H1 (cell line): ENCODE measurements at regions not wholly inside any gene's neighbourhood (a gene's known extent, or its start where the extent isn't known, plus 50 kb on each side); places are given as distances from the start of the nearest gene placed in this dataset.

ENCODE experiments used
- CTCF ChIA-PET: fragments of 300-600 bp; sonication (Branson Sonifier 250); formaldehyde crosslinking; loops from one replicate; lab custom pipeline; 2021; ENCODE audit not compliant: partially characterized antibody; lab: Charles Lee
- POLR2A ChIA-PET: fragments of 300-600 bp; sonication (Branson Sonifier 250); formaldehyde crosslinking; loops from one replicate; lab custom pipeline; 2021; ENCODE audit warnings: inconsistent platforms; ENCODE audit not compliant: partially characterized antibody; lab: Charles Lee
- DNase-seq, 2 experiments: peaks; one replicate each; pipeline versions ENCODE4 v3.0.0 to v3.0.0-alpha.2; 2010 to 2022; ENCODE audit warnings: low spot score in 2 of 2, low read depth in 1 of 2, mixed read lengths in 1 of 2
- FAIRE-seq: peaks from 2 replicates; lab custom pipeline; 2011; peaks lifted over from hg19 to GRCh38; lab: Jason Lieb, UNC
- H2AFZ ChIP-seq: 2 replicates; pipeline ENCODE4 v1.8.1; 2012; ENCODE audit warnings: low read length, inconsistent platforms
- H2AK5ac ChIP-seq: 2 replicates; pipeline ENCODE4 v1.6.1; 2013; ENCODE audit warnings: low read depth, low read length
- H2BK120ac ChIP-seq: replicated peaks from 2 replicates; pipeline ENCODE3; 2013; ENCODE audit warnings: low read depth, low read length, inconsistent platforms
- H2BK12ac ChIP-seq: 2 replicates; pipeline ENCODE4 v1.6.1; 2013; ENCODE audit warnings: low read depth, low read length
- H2BK15ac ChIP-seq: 2 replicates; pipeline ENCODE4 v1.6.1; 2013; ENCODE audit warnings: low read length
- H2BK20ac ChIP-seq: 2 replicates; pipeline ENCODE4 v1.6.1; 2013; ENCODE audit warnings: low read length
- H2BK5ac ChIP-seq: 2 replicates; pipeline ENCODE4 v1.6.1; 2013; ENCODE audit warnings: low read depth, low read length
- H3K14ac ChIP-seq: 2 replicates; pipeline ENCODE4 v1.6.1; 2013; ENCODE audit warnings: inconsistent platforms; ENCODE audit not compliant: insufficient read length
- H3K18ac ChIP-seq: 2 replicates; pipeline ENCODE4 v1.6.1; 2013; ENCODE audit warnings: low read length; ENCODE audit errors: extremely low read depth
- H3K23ac ChIP-seq: 2 replicates; pipeline ENCODE4 v1.6.1; 2013; ENCODE audit warnings: inconsistent platforms; ENCODE audit not compliant: insufficient read length
- H3K23me2 ChIP-seq: 2 replicates; pipeline ENCODE4 v1.6.1; 2013; ENCODE audit warnings: low read depth, low read length
- H3K27ac ChIP-seq: 2 replicates; pipeline ENCODE4 v1.6.1; 2011; ENCODE audit warnings: low read depth, low read length, inconsistent platforms
- H3K27me3 ChIP-seq, 4 experiments: replicated peaks in 1 of 4; 1 replicate in 1 of 4; 2 replicates in 3 of 4; pipeline versions ENCODE4 v1.6.1 to v1.8.1; 2011 to 2013; ENCODE audit warnings: low read length in 3 of 4, mild to moderate bottlenecking in 3 of 4, inconsistent platforms in 2 of 4, mixed read lengths in 2 of 4, moderate library complexity in 1 of 4; ENCODE audit not compliant: control insufficient read depth in 3 of 4, insufficient read depth in 3 of 4; ENCODE audit errors: extremely low read depth in 1 of 4
- H3K36me3 ChIP-seq, 4 experiments: 2 replicates each; pipeline versions ENCODE4 v1.6.1 to v1.8.1; 2011 to 2013; ENCODE audit warnings: mild to moderate bottlenecking in 4 of 4, low read length in 3 of 4, moderate library complexity in 2 of 4, control low read depth in 1 of 4, inconsistent platforms in 1 of 4; ENCODE audit not compliant: insufficient read depth in 4 of 4, control insufficient read depth in 2 of 4
- H3K4ac ChIP-seq: replicated peaks from 2 replicates; pipeline ENCODE3; 2013; ENCODE audit warnings: low read length, low read depth, mixed read lengths, inconsistent platforms; ENCODE audit not compliant: insufficient read length
- H3K4me1 ChIP-seq, 4 experiments: replicated peaks in 1 of 4; 1 replicate in 1 of 4; 2 replicates in 3 of 4; pipeline versions ENCODE4 v1.6.1 to v1.8.1; 2011 to 2013; ENCODE audit warnings: low read length in 3 of 4, inconsistent platforms in 2 of 4, mixed read lengths in 1 of 4; ENCODE audit not compliant: insufficient read depth in 4 of 4, control insufficient read depth in 3 of 4
- H3K4me2 ChIP-seq, 2 experiments: 2 replicates each; pipeline versions ENCODE4 v1.6.1 to v1.8.1; 2011 to 2013; ENCODE audit warnings: low read depth in 2 of 2, low read length in 2 of 2, control low read depth in 1 of 2, inconsistent platforms in 1 of 2, mild to moderate bottlenecking in 1 of 2; ENCODE audit not compliant: insufficient read depth in 1 of 2
- H3K4me3 ChIP-seq, 4 experiments: fragments of 200-600, 300-600 bp in 1 of 4; sonication (generic), shearing (Covaris generic), sonication (Bioruptor Twin) in 1 of 4; 2 replicates each; pipeline versions ENCODE4 v1.5.1 to v1.8.1; 2011 to 2016; ENCODE audit warnings: low read length in 4 of 4, low read depth in 3 of 4, control low read depth in 2 of 4, inconsistent platforms in 2 of 4, mild to moderate bottlenecking in 2 of 4, mixed read lengths in 1 of 4, moderate library complexity in 1 of 4; ENCODE audit not compliant: insufficient read depth in 2 of 4; ENCODE audit errors: extremely low read depth in 1 of 4
- H3K56ac ChIP-seq: replicated peaks from 2 replicates; pipeline ENCODE3; 2013; ENCODE audit warnings: low read depth, mild to moderate bottlenecking, mixed read lengths, low read length, inconsistent platforms; ENCODE audit not compliant: insufficient read length
- H3K79me1 ChIP-seq: 2 replicates; pipeline ENCODE4 v1.6.1; 2013; ENCODE audit warnings: low read depth, low read length, control low read depth
- H3K79me2 ChIP-seq, 2 experiments: 2 replicates each; pipeline versions ENCODE4 v1.6.1 to v1.8.1; 2012 to 2013; ENCODE audit warnings: low read length in 2 of 2, mild to moderate bottlenecking in 2 of 2, inconsistent platforms in 1 of 2; ENCODE audit not compliant: insufficient read depth in 2 of 2, control insufficient read depth in 1 of 2
- H3K9ac ChIP-seq, 4 experiments: replicated peaks in 1 of 4; 1 replicate in 1 of 4; 2 replicates in 3 of 4; pipeline versions ENCODE4 v1.6.1 to v1.8.1; 2011 to 2013; ENCODE audit warnings: low read depth in 3 of 4, low read length in 3 of 4, control low read depth in 2 of 4, mild to moderate bottlenecking in 2 of 4, moderate library complexity in 2 of 4, inconsistent platforms in 1 of 4; ENCODE audit errors: extremely low read depth in 1 of 4
- H3K9me3 ChIP-seq, 2 experiments: 2 replicates each; pipeline versions ENCODE4 v1.6.1 to v1.8.1; 2012 to 2013; ENCODE audit warnings: mild to moderate bottlenecking in 2 of 2, moderate library complexity in 2 of 2, control low read depth in 1 of 2, inconsistent platforms in 1 of 2, low read depth in 1 of 2, low read length in 1 of 2, mixed read lengths in 1 of 2; ENCODE audit not compliant: insufficient read depth in 2 of 2
- H4K20me1 ChIP-seq, 2 experiments: replicated peaks in 1 of 2; 2 replicates each; pipeline versions ENCODE3 to v1.8.1; 2011 to 2013; ENCODE audit warnings: inconsistent platforms in 2 of 2, low read length in 2 of 2, mild to moderate bottlenecking in 1 of 2; ENCODE audit not compliant: insufficient read depth in 2 of 2, control insufficient read depth in 1 of 2
- H4K5ac ChIP-seq: 2 replicates; pipeline ENCODE4 v1.6.1; 2013; ENCODE audit warnings: low read length, low read depth, mixed read lengths, inconsistent platforms; ENCODE audit not compliant: insufficient read length
- H4K8ac ChIP-seq: 2 replicates; pipeline ENCODE4 v1.8.0; 2013; ENCODE audit warnings: mild to moderate bottlenecking, moderate library complexity, low read length, inconsistent platforms; ENCODE audit not compliant: insufficient read depth; ENCODE audit errors: extremely low read depth
- H4K91ac ChIP-seq: replicated peaks from 2 replicates; pipeline ENCODE3; 2013; ENCODE audit warnings: low read length, mixed read lengths, inconsistent platforms; ENCODE audit not compliant: insufficient read length
- BCL11A ChIP-seq, 2 experiments: IDR thresholded peaks; one replicate each; pipeline ENCODE4 v1.6.1; 2011; ENCODE audit warnings: low read depth in 2 of 2, low read length in 2 of 2, mild to moderate bottlenecking in 2 of 2
- BRCA1 ChIP-seq: IDR thresholded peaks from 2 replicates; pipeline ENCODE4 v1.6.1; 2012; ENCODE audit warnings: low read depth, low read length, improper control_type of control experiment
- CTBP2 ChIP-seq: IDR thresholded peaks from 2 replicates; pipeline ENCODE4 v1.7.0; 2011; ENCODE audit warnings: borderline replicate concordance, mild to moderate bottlenecking, moderate library complexity, mixed read lengths, low read length; ENCODE audit not compliant: insufficient read depth, insufficient read length
- EP300 ChIP-seq, 2 experiments: IDR thresholded peaks; 1 replicate in 1 of 2; 2 replicates in 1 of 2; pipeline ENCODE4 v1.6.1; 2011 to 2012; ENCODE audit warnings: low read depth in 2 of 2, low read length in 2 of 2, mild to moderate bottlenecking in 2 of 2, borderline replicate concordance in 1 of 2, inconsistent platforms in 1 of 2, moderate library complexity in 1 of 2
- HDAC2 ChIP-seq, 2 experiments: fragments of 300-600 bp in 1 of 2; sonication (generic) in 1 of 2; IDR thresholded peaks; 2 replicates each; pipeline ENCODE4 v1.6.1; 2011 to 2012; ENCODE audit warnings: low read depth in 2 of 2, low read length in 2 of 2, mild to moderate bottlenecking in 2 of 2, moderate library complexity in 2 of 2, borderline replicate concordance in 1 of 2, inconsistent platforms in 1 of 2
- HDAC6 ChIP-seq: IDR thresholded peaks from one replicate; pipeline ENCODE4 v1.7.1; 2012; ENCODE audit warnings: low read depth, mild to moderate bottlenecking, inconsistent platforms, low read length, moderate library complexity
- JUN ChIP-seq: IDR thresholded peaks from 2 replicates; pipeline ENCODE4 v1.6.1; 2011; ENCODE audit warnings: low read depth, mild to moderate bottlenecking, improper control_type of control experiment, low read length
- POLR2A ChIP-seq, 2 experiments: IDR thresholded peaks; 1 replicate in 1 of 2; 2 replicates in 1 of 2; pipeline ENCODE4 v1.6.1; 2011; ENCODE audit warnings: low read depth in 2 of 2, low read length in 2 of 2, mild to moderate bottlenecking in 2 of 2; ENCODE audit errors: control extremely low read depth in 1 of 2
- POU5F1 ChIP-seq: IDR thresholded peaks from 2 replicates; pipeline ENCODE4 v1.6.1; 2011; ENCODE audit warnings: low read depth, mild to moderate bottlenecking, low read length, moderate library complexity
- RFX5 ChIP-seq: IDR thresholded peaks from 2 replicates; pipeline ENCODE4 v1.6.1; 2011; ENCODE audit warnings: low read depth, low read length, improper control_type of control experiment, borderline replicate concordance
- SIN3A ChIP-seq, 2 experiments: IDR thresholded peaks in 1 of 2; conservative IDR thresholded peaks in 1 of 2; 2 replicates each; pipeline ENCODE4 v1.6.1; 2011 to 2012; ENCODE audit warnings: low read length in 2 of 2, improper control_type of control experiment in 1 of 2, low read depth in 1 of 2, mild to moderate bottlenecking in 1 of 2
- SIX5 ChIP-seq: IDR thresholded peaks from 2 replicates; pipeline ENCODE4 v1.6.1; 2011; ENCODE audit warnings: mild to moderate bottlenecking, low read depth, low read length
- SP4 ChIP-seq: IDR thresholded peaks from 2 replicates; pipeline ENCODE4 v1.6.1; 2012; ENCODE audit warnings: low read length, inconsistent platforms
- SUZ12 ChIP-seq: fragments of 200-600 bp; sonication (generic); IDR thresholded peaks from 2 replicates; pipeline ENCODE4 v1.6.1; 2012; ENCODE audit warnings: mild to moderate bottlenecking, inconsistent platforms, low read length, moderate library complexity, mixed read lengths
- WGBS, 2 experiments: shearing (Covaris generic) in 1 of 2; methylation state at CpG; one replicate each; pipeline versions ENCODE4 v1.1.6 to v1.1.7; 2013 to 2015; ENCODE audit warnings: low lambda C conversion rate in 2 of 2, mixed read lengths in 2 of 2, inconsistent platforms in 1 of 2, low coverage in 1 of 2, missing lambda C conversion rate in 1 of 2; ENCODE audit not compliant: insufficient replicate concordance in 2 of 2, insufficient coverage in 1 of 2, insufficient read length in 1 of 2; ENCODE audit errors: extremely low coverage in 1 of 2, missing lambda C conversion rate in 1 of 2; 5-methylcytosine and 5-hydroxymethylcytosine counted together
- TF ChIP-seq, protein P1 (sequence below): IDR thresholded peaks from 2 replicates; pipeline ENCODE4 v1.6.1; 2012; ENCODE audit warnings: inconsistent platforms

DNA sequence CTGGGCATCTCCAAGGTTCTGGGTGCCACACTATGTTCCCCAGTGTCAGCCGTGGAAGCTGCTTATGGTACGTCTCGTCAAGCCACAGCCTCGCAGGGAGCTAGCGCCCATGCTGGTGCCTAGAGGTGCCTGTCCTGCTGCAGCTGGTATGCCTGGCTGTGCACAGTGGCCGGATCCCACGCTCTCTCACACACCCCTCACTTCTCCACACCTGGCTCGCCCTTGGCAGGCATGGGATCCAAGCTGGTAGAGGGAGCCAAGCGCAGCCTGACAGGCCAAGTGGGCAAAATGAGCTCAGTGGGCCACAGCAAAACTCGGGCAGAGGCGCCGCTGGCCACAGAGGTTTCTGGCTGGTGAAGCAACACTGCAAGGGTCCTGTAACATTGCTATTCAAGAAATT, 156.1 kb upstream of the RBMS1 start:
- DNase-seq (no peak), FAIRE-seq (no peak)
- H2BK120ac ChIP-seq: no peak overlapping the region
- H3K23me2 ChIP-seq: no peaks in the 10 kb centered on the region
- POLR2A ChIA-PET: no interaction called here
- no peak overlapping the region for H3K4me3 ChIP-seq
- H3K9me3 ChIP-seq: no peaks in the 10 kb centered on the region
- H3K79me2 ChIP-seq: no peaks in the 10 kb centered on the region
- H2BK12ac ChIP-seq: no peak overlapping the region
- 0 out of 2 replicates have a peak overlapping the region, but pooled peaks have one; percentile 36 for H2AFZ ChIP-seq
- H2BK20ac ChIP-seq: no peak overlapping the region
- H4K5ac ChIP-seq: no peak overlapping the region
- H4K91ac ChIP-seq: no peak overlapping the region
- H3K36me3 ChIP-seq: no peaks in the 10 kb centered on the region
- H2AK5ac ChIP-seq: no peak overlapping the region
- no peaks in the 10 kb centered on the region for H4K20me1 ChIP-seq
- 92% methylated on average over 7 of the region's 12 CpGs; no CpG with 5 or more reads in 1 of the 2 experiments for WGBS, 2 experiments
- H3K79me1 ChIP-seq: no peaks in the 10 kb centered on the region
- H3K18ac ChIP-seq: no peak overlapping the region
- no peak overlapping the region for H3K9ac ChIP-seq
- no peak overlapping the region for H3K23ac ChIP-seq
- H3K56ac ChIP-seq: no peak overlapping the region
- H3K14ac ChIP-seq: no peak overlapping the region
- H2BK5ac ChIP-seq: no peak overlapping the region
- H2BK15ac ChIP-seq: no peak overlapping the region
- H4K8ac ChIP-seq: no peak overlapping the region
- H3K27ac ChIP-seq: no peak overlapping the region
- H3K4ac ChIP-seq: no peak overlapping the region
- peaks cover 1 to 17% (median 4%) of the 10 kb centered on the region in 4 experiments; a peak in 4 of 7 replicates for H3K4me1 ChIP-seq
- no peaks in the 10 kb centered on the region for H3K27me3 ChIP-seq
- CTCF ChIA-PET: interaction anchor here (0.8 to 2.0 kb wide), 6 partner anchors 7 to 414 kb away, joined by 3 to 7 read pairs (median 3); no protein-coding TSS in a partner anchor
- H3K4me2 ChIP-seq: no peak overlapping the region
- TF ChIP-seq POLR2A (IDR thresholded peaks at IDR 0.05; ENCODE audit: control extremely low read depth in 1 of 2, low read depth in 2 of 2, low read length in 2 of 2) (no peak), HDAC6 (no peak), BCL11A (IDR thresholded peaks at IDR 0.05; ENCODE audit: low read depth in 2 of 2, low read length in 2 of 2) (no peak), BRCA1 (no peak), JUN (no peak), SP4 (no peak), POU5F1 (no peak), SIX5 (no peak), CTBP2 (no peak), SUZ12 (no peak), RFX5 (no peak), HDAC2 (IDR thresholded peaks at IDR 0.05; ENCODE audit: borderline replicate concordance in 1 of 2, low read depth in 2 of 2, low read length in 2 of 2) (no peak), SIN3A (conservative IDR thresholded peaks at IDR 0.05 in 1 of 2, IDR thresholded peaks at IDR 0.05 in 1 of 2; ENCODE audit: low read depth in 1 of 2, low read length in 2 of 2) (no peak), EP300 (IDR thresholded peaks at IDR 0.05; ENCODE audit: borderline replicate concordance in 1 of 2, low read depth in 2 of 2, low read length in 2 of 2) (no peak)
- TF ChIP-seq, protein P1, sequence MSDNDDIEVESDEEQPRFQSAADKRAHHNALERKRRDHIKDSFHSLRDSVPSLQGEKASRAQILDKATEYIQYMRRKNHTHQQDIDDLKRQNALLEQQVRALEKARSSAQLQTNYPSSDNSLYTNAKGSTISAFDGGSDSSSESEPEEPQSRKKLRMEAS: no peak
